ENCODE measurements at regions not wholly inside any gene's neighbourhood (a gene's known extent, or its start where the extent isn't known, plus 50 kb on each side); places are given as distances from the start of the nearest gene placed in this dataset.

GRCh38 chr12:39048395-39048794 is 143.0 kb upstream of the CPNE8 start:
- Histone ChIP-seq H4K91ac (ENCODE audit: insufficient read length, low read depth, low read length) (no peak overlapping the region), H3K27me3 (ENCODE audit: insufficient read depth, low read length) (no peaks in the 10 kb centered on the region), H3K9ac (ENCODE audit: extremely low read depth, insufficient read length, low read length) (no peak overlapping the region), H2BK20ac (ENCODE audit: low read depth, low read length, poor library complexity, severe bottlenecking) (no peak overlapping the region), H2BK120ac (ENCODE audit: low read depth, low read length, poor library complexity, severe bottlenecking) (no peak overlapping the region), H3K56ac (ENCODE audit: insufficient read length, low read depth, low read length) (no peak overlapping the region), H2AFZ (ENCODE audit: low read length) (no peak overlapping the region), H2AK5ac (ENCODE audit: insufficient read length, low read length) (no peak overlapping the region), H3K4me2 (ENCODE audit: insufficient read depth, insufficient read length, low read length) (no peak overlapping the region), H3K18ac (ENCODE audit: insufficient read length, low read depth, low read length) (no peak overlapping the region), H3T11ph (ENCODE audit: low read length) (no peak overlapping the region), H3K79me1 (ENCODE audit: insufficient read depth, low read depth, low read length, poor library complexity, severe bottlenecking) (no peaks in the 10 kb centered on the region), H2BK12ac (ENCODE audit: insufficient read length, low read depth, low read length) (no peak overlapping the region), H2BK15ac (ENCODE audit: low read depth, low read length) (no peak overlapping the region), H4K8ac (replicated peaks; ENCODE audit: insufficient read length, low read depth, low read length) (no peak overlapping the region), H3K9me3 (ENCODE audit: control insufficient read depth, low read depth, low read length) (no peaks in the 10 kb centered on the region), H4K5ac (ENCODE audit: insufficient read length, low read depth, low read length) (no peak overlapping the region), H3K23ac (ENCODE audit: insufficient read length, low read depth, low read length) (no peak overlapping the region), H3K27ac (ENCODE audit: insufficient read length, low read depth, low read length) (no peak overlapping the region), H4K20me1 (ENCODE audit: control insufficient read depth, insufficient read depth, insufficient read length) (no peaks in the 10 kb centered on the region), H2BK5ac (ENCODE audit: insufficient read length, low read length) (no peak overlapping the region), H3K79me2 (ENCODE audit: insufficient read depth, low read length) (no peaks in the 10 kb centered on the region), H3K4ac (ENCODE audit: low read depth, low read length) (no peak overlapping the region), H3K4me1 (ENCODE audit: insufficient read depth, low read length) (no peaks in the 10 kb centered on the region), H3K23me2 (ENCODE audit: insufficient read length, low read depth, low read length, poor library complexity, severe bottlenecking) (no peaks in the 10 kb centered on the region), H3K14ac (ENCODE audit: insufficient read depth, low read length) (no peak overlapping the region)
- H3K36me3 Mint-ChIP-seq (ENCODE audit: insufficient read depth in 1 of 3, low read depth in 3 of 3) = no peaks in the 10 kb centered on the region
- H3K4me1 Mint-ChIP-seq = peaks cover 4 to 5% of the 10 kb centered on the region in 2 experiments; a peak in 3 of 4 replicates
- DNase-seq = no peak
- H3K4me3 Mint-ChIP-seq = no peak overlapping the region
- no peak for TF ChIP-seq CTCF (conservative IDR thresholded peaks at IDR 0.05)
- H3K27me3 Mint-ChIP-seq (ENCODE audit: low read depth) = no peaks in the 10 kb centered on the region
- H3K9me3 Mint-ChIP-seq = 0 out of 5 replicates have a peak, but pooled peaks cover 0 to 4% of the 10 kb centered on the region in 2 experiments
- H3K27ac Mint-ChIP-seq = no peak overlapping the region

Measured in H9 (cell line).